ENCODE measurements at regions not wholly inside any gene's neighbourhood (a gene's known extent, or its start where the extent isn't known, plus 50 kb on each side); places are given as distances from the start of the nearest gene placed in this dataset.

DNA sequence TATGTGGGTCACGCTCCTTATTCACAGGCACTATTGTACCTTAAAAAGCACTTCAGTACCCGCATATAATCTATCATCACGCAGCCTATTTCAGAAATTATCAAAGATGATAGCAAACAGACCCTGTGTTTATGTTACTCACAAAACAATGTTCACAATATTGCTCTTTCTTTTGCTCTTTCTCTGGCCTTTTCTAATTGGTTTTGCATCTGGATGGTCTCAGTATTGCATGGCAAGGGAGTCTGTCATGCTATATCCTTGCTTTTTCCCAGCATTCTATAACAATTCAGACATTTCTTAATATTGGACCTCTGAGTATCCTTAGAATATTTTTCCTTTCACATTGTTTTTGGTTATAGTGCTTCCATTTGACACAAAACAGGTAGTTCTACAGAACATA, 541.8 kb upstream of the KLF12 start:
- no peaks in the 10 kb centered on the region for H3K36me3 ChIP-seq
- H3K4me3 ChIP-seq (replicated peaks in 1 of 3): no peak overlapping the region
- WGBS, 2 donors: 88 to 90% methylated on average over 3 of the region's 3 CpGs
- no peaks in the 10 kb centered on the region for H3K9me3 ChIP-seq
- no peak for DNase-seq
- H3K27ac ChIP-seq: no peak overlapping the region
- no peaks in the 10 kb centered on the region for H3K4me1 ChIP-seq
- TF ChIP-seq CTCF (IDR thresholded peaks at IDR 0.05): no peak
- TF ChIP-seq POLR2A (IDR thresholded peaks at IDR 0.05): no peak
- H3K27me3 ChIP-seq: no peaks in the 10 kb centered on the region
- intact Hi-C loops (cut with DNase I): no loop called here

DNA sequence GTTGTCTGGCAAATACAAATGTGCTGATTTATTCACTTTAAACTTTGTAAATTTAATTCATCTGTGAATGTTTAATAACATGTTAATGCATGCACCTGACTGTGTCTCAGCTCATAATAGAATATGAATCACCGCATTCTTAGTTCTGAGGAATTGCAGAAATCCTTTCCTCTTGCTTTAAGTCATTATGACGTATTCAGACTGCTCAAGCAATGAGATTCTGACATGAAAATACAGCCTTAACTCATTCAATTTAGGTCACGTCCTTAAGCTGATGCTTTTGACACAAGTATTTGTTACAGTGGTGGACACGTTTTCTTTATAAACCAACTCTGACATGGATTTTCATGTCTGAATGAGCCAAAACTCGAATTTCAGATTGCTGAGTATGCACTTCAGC, 541.0 kb upstream of the KLF12 start:
- Histone ChIP-seq H3K27me3 (no peaks in the 10 kb centered on the region), H3K4me3 (replicated peaks in 1 of 3) (no peak overlapping the region), H3K9me3 (no peaks in the 10 kb centered on the region), H3K27ac (no peak overlapping the region), H3K36me3 (no peaks in the 10 kb centered on the region), H3K4me1 (no peaks in the 10 kb centered on the region)
- intact Hi-C loops (cut with DNase I): no loop called here
- TF ChIP-seq CTCF (IDR thresholded peaks at IDR 0.05) (no peak), POLR2A (IDR thresholded peaks at IDR 0.05) (no peak)
- WGBS, 2 donors: 83 to 86% methylated on average over 5 of the region's 5 CpGs
- DNase-seq: no peak

- TF ChIP-seq CTCF (IDR thresholded peaks at IDR 0.05) (no peak), POLR2A (IDR thresholded peaks at IDR 0.05) (no peak)
- Histone ChIP-seq H3K36me3 (no peaks in the 10 kb centered on the region), H3K4me3 (replicated peaks in 1 of 3) (no peak overlapping the region), H3K27ac (no peak overlapping the region), H3K4me1 (no peaks in the 10 kb centered on the region), H3K9me3 (no peaks in the 10 kb centered on the region), H3K27me3 (no peaks in the 10 kb centered on the region)
- WGBS, 2 donors: 93 to 94% methylated on average over 1 of the region's 1 CpG
- no peak for DNase-seq
- intact Hi-C loops (cut with DNase I): no loop called here
Measured at GRCh38 chr13:74674720-74675119, 540.5 kb upstream of the KLF12 start.

- no peak for DNase-seq
- H3K4me1 ChIP-seq: no peaks in the 10 kb centered on the region
- H3K9me3 ChIP-seq: no peaks in the 10 kb centered on the region
- no peaks in the 10 kb centered on the region for H3K27me3 ChIP-seq
- TF ChIP-seq CTCF (IDR thresholded peaks at IDR 0.05): no peak
- no peak for TF ChIP-seq POLR2A (IDR thresholded peaks at IDR 0.05)
- no peak overlapping the region for H3K27ac ChIP-seq
- intact Hi-C loops (cut with DNase I): no loop called here
- H3K4me3 ChIP-seq (replicated peaks in 1 of 3): no peak overlapping the region
- no peaks in the 10 kb centered on the region for H3K36me3 ChIP-seq
Measured at GRCh38 chr13:74669149-74669548, 534.9 kb upstream of the KLF12 start.

DNA sequence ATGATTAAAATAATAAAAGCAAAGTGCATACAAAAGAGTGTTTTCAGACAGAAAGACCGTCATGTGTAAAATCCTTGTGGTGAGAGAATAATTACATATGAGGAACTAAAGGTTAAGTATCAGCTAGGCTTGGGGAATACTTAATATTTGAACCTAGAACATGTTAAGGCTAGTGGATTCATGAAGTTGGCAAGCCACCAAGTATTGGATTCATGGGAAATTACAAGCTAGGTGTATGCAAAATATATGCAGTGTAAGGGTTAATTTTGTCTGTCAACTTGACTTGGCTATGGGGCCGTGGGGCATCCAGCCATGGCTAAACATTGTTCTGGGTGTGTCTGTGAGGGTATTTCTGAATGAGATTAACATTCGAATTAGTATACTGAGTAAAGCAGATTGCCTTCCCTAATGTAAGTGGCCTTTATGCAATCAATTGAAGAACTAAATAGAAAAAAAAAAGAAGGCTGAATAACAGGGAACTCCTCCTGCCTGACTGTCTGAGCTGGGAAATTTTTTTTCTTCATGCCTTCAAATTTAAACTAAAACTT, 533.5 kb upstream of the KLF12 start:
- no peaks in the 10 kb centered on the region for H3K9me3 ChIP-seq
- H3K27me3 ChIP-seq: no peaks in the 10 kb centered on the region
- TF ChIP-seq POLR2A (IDR thresholded peaks at IDR 0.05): no peak
- TF ChIP-seq CTCF (IDR thresholded peaks at IDR 0.05): no peak
- H3K27ac ChIP-seq: no peak overlapping the region
- H3K36me3 ChIP-seq: no peaks in the 10 kb centered on the region
- no peaks in the 10 kb centered on the region for H3K4me1 ChIP-seq
- no peak overlapping the region for H3K4me3 ChIP-seq (replicated peaks in 1 of 3)
- intact Hi-C loops (cut with DNase I): no loop called here
- 65 to 70% methylated on average over 3 of the region's 3 CpGs for WGBS, 2 donors
- DNase-seq: no peak
